ENCODE measurements at regions not wholly inside any gene's neighbourhood (a gene's known extent, or its start where the extent isn't known, plus 50 kb on each side); places are given as distances from the start of the nearest gene placed in this dataset.

GRCh38 chr2:7672027-7672684 lies 754.9 kb downstream of the RNF144A start:
- H3K27ac ChIP-seq = no peak overlapping the region
- H3K36me3 ChIP-seq = no peaks in the 10 kb centered on the region
- no peaks in the 10 kb centered on the region for H3K9me3 ChIP-seq
- DNase-seq = no peak
- no peaks in the 10 kb centered on the region for H3K27me3 ChIP-seq
- TF ChIP-seq CTCF (IDR thresholded peaks at IDR 0.05) = peak in 1 of 4 experiments; percentile 14
- TF ChIP-seq POLR2A (IDR thresholded peaks at IDR 0.05) = no peak
- intact Hi-C loops (cut with DNase I; ENCODE audit: low total_unique reads) = no loop called here
- no peaks in the 10 kb centered on the region for H3K4me1 ChIP-seq
- H3K4me3 ChIP-seq = no peak overlapping the region

- no peak for DNase-seq
- no peak overlapping the region for H3K27ac ChIP-seq
- H3K9me3 ChIP-seq = no peaks in the 10 kb centered on the region
- TF ChIP-seq CTCF (IDR thresholded peaks at IDR 0.05) (no peak), POLR2A (IDR thresholded peaks at IDR 0.05) (no peak)
- intact Hi-C loops (cut with DNase I; ENCODE audit: low total_unique reads) = no loop called here
- H3K27me3 ChIP-seq = no peaks in the 10 kb centered on the region
- H3K36me3 ChIP-seq = no peaks in the 10 kb centered on the region
- no peaks in the 10 kb centered on the region for H3K4me1 ChIP-seq
- H3K4me3 ChIP-seq = no peak overlapping the region
These were observed 755.5 kb downstream of the RNF144A start for GRCh38 chr2:7672685-7673071.

GRCh38 chr2:7673101-7673500 lies 755.9 kb downstream of the RNF144A start:
- H3K4me1 ChIP-seq = no peaks in the 10 kb centered on the region
- no peaks in the 10 kb centered on the region for H3K36me3 ChIP-seq
- TF ChIP-seq POLR2A (IDR thresholded peaks at IDR 0.05) = no peak
- no peak for TF ChIP-seq CTCF (IDR thresholded peaks at IDR 0.05)
- DNase-seq = no peak
- no peak overlapping the region for H3K4me3 ChIP-seq
- H3K9me3 ChIP-seq = no peaks in the 10 kb centered on the region
- H3K27me3 ChIP-seq = no peaks in the 10 kb centered on the region
- intact Hi-C loops (cut with DNase I; ENCODE audit: low total_unique reads) = no loop called here
- no peak overlapping the region for H3K27ac ChIP-seq

- Histone ChIP-seq H3K27me3 (no peaks in the 10 kb centered on the region), H3K36me3 (no peaks in the 10 kb centered on the region), H3K27ac (no peak overlapping the region), H3K4me3 (no peak overlapping the region), H3K9me3 (no peaks in the 10 kb centered on the region), H3K4me1 (no peaks in the 10 kb centered on the region)
- intact Hi-C loops (cut with DNase I; ENCODE audit: low total_unique reads) = no loop called here
- no peak for DNase-seq
- no peak for TF ChIP-seq CTCF (IDR thresholded peaks at IDR 0.05)
- no peak for TF ChIP-seq POLR2A (IDR thresholded peaks at IDR 0.05)
These were observed 756.6 kb downstream of the RNF144A start for GRCh38 chr2:7673853-7674252.

GRCh38 chr2:7674606-7675005 lies 757.4 kb downstream of the RNF144A start:
- Histone ChIP-seq H3K36me3 (no peaks in the 10 kb centered on the region), H3K27me3 (no peaks in the 10 kb centered on the region), H3K27ac (no peak overlapping the region), H3K4me3 (no peak overlapping the region), H3K9me3 (no peaks in the 10 kb centered on the region), H3K4me1 (no peaks in the 10 kb centered on the region)
- intact Hi-C loops (cut with DNase I; ENCODE audit: low total_unique reads) = no loop called here
- DNase-seq = no peak
- TF ChIP-seq CTCF (IDR thresholded peaks at IDR 0.05) = no peak
- no peak for TF ChIP-seq POLR2A (IDR thresholded peaks at IDR 0.05)
